GM10248 (cell line): ENCODE measurements at regions not wholly inside any gene's neighbourhood (a gene's known extent, or its start where the extent isn't known, plus 50 kb on each side); places are given as distances from the start of the nearest gene placed in this dataset.
"Not testable (repeated sequence)": the region's sequence is repeated elsewhere in the genome, so short reads cannot be mapped to it uniquely, and the experiment has no call there.

ENCODE experiments used
- CTCF ChIA-PET: fragments of 300-600 bp; sonication (Branson Sonifier 250); formaldehyde crosslinking; extraction: SDS; loops from one replicate; lab custom pipeline; 2021; ENCODE audit warnings: antibody characterized with exemption; lab: Yijun Ruan, JAX
- POLR2A ChIA-PET: fragments of 350-650 bp; sonication (Branson Sonifier 250); formaldehyde crosslinking; extraction: SDS; loops from one replicate; lab custom pipeline; 2020; ENCODE audit warnings: antibody characterized with exemption; lab: Yijun Ruan, JAX
- DNase-seq: peaks from one replicate; pipeline ENCODE4 v3.0.0; 2012; ENCODE audit errors: extremely low spot score
- TF ChIP-seq, protein P1 (sequence below): IDR thresholded peaks from 2 replicates; pipeline ENCODE4 v1.5.1; 2012; ENCODE audit warnings: mild to moderate bottlenecking, low read depth; ENCODE audit errors: extremely low read depth, missing control alignments, control extremely low read depth

DNA sequence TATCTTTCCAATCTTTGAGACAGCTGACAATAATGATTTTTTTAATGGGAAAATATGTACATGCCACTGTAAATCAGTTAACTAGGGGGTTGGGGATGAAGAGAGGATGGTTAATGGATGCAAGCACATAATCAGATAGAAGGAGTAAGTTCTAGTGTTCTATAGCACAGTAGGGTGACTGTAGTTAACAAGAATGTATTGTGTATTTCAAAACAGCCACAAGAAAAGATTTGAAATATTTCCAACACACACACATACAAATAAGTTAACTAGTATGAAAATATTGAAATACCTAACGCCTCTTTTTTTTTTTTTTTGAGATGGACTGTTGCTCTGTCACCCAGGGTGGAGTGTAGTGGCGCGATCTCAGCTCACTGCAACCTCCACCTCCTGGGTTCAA lies 153.4 kb upstream of the SALL4 start:
- DNase-seq: no peak

DNA sequence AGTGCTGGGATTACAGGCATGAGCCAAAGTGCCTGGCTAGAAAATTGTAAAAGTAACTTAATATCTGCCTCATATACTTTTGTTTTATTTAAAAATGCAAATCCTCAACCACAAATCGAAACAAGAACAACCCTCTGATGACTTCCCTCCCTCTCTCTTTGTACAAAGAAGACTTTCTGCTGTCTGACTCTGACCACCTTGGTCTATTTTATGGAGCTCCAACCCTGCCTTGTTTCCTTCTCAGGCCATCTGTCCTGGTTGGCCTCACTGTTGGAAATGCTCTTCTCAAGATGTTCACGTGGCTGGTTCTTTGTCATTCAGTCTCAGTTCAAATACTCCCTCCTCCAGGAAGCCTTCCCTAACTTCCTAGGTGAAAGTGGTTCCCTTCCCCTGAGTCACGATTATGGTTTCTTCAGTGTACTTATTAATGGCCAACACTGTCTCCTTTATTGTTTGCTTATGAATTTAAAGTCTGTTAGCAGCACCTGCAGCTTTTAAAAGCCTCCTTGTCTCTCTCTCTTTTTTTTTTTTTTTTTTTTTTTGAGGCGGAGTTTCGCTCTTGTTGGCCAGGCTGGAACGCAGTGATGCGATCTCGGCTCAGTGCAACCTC lies 151.5 kb upstream of the SALL4 start:
- TF ChIP-seq, protein P1, sequence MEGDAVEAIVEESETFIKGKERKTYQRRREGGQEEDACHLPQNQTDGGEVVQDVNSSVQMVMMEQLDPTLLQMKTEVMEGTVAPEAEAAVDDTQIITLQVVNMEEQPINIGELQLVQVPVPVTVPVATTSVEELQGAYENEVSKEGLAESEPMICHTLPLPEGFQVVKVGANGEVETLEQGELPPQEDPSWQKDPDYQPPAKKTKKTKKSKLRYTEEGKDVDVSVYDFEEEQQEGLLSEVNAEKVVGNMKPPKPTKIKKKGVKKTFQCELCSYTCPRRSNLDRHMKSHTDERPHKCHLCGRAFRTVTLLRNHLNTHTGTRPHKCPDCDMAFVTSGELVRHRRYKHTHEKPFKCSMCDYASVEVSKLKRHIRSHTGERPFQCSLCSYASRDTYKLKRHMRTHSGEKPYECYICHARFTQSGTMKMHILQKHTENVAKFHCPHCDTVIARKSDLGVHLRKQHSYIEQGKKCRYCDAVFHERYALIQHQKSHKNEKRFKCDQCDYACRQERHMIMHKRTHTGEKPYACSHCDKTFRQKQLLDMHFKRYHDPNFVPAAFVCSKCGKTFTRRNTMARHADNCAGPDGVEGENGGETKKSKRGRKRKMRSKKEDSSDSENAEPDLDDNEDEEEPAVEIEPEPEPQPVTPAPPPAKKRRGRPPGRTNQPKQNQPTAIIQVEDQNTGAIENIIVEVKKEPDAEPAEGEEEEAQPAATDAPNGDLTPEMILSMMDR: no peak
- ChIA-PET CTCF (no interaction called here), POLR2A (no interaction called here)
- no peak for DNase-seq

More for the DNA sequence above, 153.4 kb upstream of the SALL4 start:
- POLR2A ChIA-PET: no interaction called here
- CTCF ChIA-PET: no interaction called here
- TF ChIP-seq, protein P1: no peak

DNA sequence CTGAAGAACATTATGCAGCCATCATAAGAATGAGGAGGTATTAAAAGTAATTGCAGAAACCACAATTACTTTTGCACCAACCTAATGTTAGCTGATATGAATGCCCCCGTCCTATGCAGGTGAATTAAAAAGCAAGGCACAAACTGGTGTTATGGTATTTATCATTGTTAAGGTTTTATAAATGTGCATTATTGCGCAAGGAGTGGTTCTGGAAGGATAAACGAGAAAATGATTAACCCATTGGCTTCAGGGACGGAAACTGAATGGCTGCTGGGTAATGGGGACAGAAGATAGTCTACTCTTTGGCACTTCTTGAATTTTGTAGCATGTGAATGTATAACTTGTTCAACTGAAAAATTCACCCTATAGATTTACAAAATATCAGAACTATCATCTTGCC lies 148.6 kb upstream of the SALL4 start:
- DNase-seq: no peak
- TF ChIP-seq, protein P1: no peak
- CTCF ChIA-PET: no interaction called here
- POLR2A ChIA-PET: no interaction called here

DNA sequence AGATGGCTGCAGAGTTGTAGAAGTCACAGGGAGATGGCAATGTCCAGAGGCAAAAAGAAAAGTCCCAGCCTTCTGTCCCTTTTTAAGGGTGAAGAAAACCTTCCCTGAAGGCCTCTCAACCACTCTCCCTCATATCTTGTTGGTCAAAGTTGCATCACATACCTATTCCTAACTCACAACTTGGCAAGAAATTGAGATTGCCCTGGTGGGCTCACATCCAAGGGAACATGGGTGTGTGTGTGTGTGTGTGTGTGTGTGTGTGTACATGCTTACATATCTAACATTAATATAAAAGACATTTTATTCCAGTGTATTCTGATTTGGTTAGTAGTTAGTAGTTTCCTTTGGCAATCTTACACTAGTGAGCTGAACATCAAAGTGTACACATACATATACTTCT lies 144.3 kb upstream of the SALL4 start:
- DNase-seq: no peak
- TF ChIP-seq, protein P1: no peak
- POLR2A ChIA-PET: no interaction called here
- CTCF ChIA-PET: no interaction called here

DNA sequence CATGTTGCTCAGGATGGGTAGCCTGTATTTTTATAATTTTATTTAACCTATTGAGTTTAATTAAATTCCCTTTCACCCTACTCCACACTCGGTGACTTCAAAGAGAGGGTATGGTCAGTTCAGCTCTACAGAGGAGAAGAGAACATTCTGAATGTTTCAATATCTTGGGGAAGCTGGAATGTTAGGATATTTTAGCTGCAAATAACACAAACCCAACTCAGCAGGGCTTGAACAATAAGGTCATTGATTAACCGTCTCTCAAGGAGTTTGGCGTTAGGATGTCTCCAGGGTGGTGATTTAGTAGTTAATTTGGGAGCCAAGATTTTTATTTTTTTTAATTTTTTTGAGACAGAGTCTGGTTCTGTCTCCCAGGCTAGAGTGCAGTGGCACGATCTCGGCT lies 143.6 kb upstream of the SALL4 start:
- DNase-seq: no peak
- TF ChIP-seq, protein P1: no peak
- POLR2A ChIA-PET: no interaction called here
- CTCF ChIA-PET: no interaction called here

DNA sequence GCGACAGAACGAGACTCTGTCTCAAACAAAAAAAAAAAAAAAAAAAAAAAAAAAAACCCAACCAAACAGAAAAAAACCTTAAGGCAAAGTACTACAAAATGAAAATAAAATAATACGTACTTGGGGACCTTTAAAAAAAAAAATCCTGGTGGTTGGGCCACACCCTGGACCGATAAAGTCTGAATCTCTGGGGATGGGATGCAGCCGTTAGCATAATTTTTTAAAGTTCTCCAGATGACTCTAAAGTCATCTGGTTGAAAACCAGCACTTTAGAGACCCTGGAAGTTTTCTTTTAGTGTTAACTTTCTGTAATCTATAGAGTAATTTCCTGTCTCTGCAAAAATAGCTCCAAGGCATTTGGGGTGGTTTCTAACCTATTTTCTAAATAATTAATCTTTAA lies 142.9 kb upstream of the SALL4 start:
- TF ChIP-seq, protein P1: no peak
- no peak for DNase-seq
- POLR2A ChIA-PET: no interaction called here
- CTCF ChIA-PET: no interaction called here

DNA sequence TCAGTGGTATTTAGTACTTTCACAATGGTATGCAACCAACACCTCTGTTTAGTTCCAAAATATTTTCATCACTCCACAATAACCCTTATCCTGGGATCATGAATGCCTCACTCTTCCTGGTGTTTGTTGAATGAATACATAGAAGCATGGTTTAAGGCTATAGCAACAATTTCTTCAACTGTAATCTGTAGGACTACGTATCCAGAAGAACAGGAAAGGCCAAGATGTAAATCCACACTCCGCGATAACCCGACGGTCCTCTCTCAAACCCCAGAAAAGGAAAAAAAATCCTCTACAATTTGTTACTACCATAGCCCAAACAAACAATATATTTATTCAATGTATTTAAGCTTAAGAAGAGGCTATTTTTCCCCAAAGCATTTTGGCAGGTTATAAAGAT lies 141.4 kb upstream of the SALL4 start:
- DNase-seq: no peak
- ChIA-PET CTCF (no interaction called here), POLR2A (no interaction called here)
- TF ChIP-seq, protein P1: no peak

DNA sequence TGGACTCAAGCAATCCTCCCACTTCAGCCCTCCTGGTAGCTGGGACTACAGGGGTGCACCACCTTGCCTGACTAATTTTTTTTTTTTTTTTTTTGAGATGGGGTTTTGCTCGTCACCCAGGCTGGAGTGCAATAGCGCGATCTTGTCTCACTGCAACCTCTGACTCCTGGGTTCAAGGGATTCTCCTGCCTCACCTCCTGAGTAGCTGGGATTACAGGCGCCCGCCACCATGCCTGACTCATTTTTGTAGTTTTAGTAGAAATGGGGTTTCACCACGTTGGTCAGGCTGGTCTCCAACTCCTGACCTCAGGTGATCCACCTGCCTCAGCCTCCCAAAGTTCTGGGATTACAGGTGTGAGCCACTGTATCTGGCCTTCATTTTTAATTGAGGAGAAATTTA lies 141.0 kb upstream of the SALL4 start:
- POLR2A ChIA-PET, CTCF ChIA-PET, DNase-seq: not testable (repeated sequence)
